Renal cortical epithelial cell (primary cell): ENCODE measurements at regions not wholly inside any gene's neighbourhood (a gene's known extent, or its start where the extent isn't known, plus 50 kb on each side); places are given as distances from the start of the nearest gene placed in this dataset.

Experiments
- DNase-seq: peaks from one replicate; pipeline ENCODE4 v3.0.0-alpha.2; 2011; ENCODE audit warnings: low read depth

DNA sequence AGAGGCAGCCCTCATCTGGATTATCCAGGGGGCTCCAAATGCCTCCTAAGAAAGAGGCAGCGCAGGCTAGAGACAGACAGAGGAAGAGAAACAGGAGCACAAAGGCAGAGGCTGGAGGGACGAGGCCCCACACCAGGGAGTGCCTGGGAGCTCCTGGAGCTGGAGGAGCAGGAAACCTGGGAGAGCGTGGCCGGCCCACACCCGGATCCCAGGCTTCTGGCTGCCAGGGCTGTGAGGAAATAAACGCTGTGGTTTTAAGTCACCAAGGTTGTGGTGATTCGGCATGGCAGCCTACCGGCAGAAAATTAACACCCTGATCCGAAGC, 165.5 kb downstream of the OLFM1 start:
- no peak for DNase-seq

DNA sequence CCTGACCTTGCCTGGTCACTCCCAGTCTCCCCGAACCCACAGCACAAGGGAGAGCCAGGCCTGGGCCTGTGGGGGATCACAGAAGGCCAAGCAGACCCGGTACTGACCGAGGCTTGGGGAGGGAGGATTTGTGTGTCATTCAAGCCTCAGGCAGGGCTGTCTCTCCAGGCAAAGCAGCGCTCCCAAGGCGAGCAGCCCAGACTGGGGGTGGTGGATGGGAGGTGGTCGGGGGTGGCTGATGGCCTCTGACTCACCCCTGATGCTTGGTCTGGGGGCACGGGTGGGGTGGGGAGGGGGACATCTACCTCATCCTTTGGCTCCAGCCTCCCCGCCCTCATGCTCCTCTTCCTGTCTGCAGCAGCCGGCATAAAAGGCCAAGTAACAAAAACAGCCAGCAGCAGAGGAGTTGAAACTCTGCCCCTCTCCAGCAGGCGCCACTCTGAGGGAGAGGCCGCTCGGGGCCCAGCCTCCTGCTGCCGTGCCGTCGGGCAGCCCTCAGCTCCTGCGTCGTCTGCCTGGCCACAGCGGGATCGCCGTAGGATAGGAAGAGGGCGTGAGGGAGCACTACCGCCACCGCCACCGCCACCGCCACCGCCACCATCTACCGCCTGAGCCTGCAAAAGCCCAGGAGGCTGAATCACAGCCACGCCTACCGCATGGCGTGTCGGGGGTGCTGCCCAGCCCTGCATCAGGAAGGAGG, 166.0 kb downstream of the OLFM1 start:
- DNase-seq, result no peak

DNA sequence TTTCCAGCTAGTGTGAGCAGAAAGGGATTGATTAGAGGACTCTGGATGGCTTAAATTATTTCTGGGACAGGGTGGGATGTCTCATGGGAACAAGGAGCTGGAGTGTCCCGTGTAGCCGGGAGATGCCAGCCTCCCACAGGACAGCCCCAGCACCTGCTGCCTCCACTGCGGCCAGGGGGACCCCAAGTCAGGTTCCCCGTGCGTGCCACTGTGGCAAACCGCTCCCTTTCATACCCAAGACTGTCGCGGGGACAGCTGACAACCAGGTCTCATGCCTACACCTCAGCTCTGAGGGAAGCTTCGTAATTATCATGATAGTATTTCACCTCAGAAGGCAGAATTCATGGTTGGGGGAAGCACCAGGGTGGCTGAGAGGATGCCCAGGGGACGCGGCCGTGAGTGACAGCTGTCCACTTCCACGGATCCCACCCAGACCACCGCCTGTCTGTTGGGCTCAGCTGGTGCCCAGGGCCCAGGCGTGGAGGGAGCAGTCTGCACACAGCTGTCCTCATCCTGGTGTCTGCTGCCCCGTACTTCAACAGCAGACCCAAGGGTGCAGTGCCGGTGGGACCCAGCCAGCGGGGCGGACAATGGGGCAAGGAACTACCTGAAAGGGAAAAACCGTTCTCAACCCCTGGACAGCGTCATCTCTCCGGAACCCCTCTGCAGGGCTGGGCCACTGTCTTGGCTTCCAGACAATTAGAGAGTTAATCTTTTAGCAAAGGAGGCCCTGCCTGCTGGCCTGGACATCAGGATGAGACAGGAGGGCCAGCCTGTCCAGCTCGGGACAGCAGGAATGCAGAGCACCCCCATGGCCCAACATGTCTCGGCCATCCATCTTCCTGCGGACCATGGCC, 166.9 kb downstream of the OLFM1 start:
- DNase-seq, result no peak

DNA sequence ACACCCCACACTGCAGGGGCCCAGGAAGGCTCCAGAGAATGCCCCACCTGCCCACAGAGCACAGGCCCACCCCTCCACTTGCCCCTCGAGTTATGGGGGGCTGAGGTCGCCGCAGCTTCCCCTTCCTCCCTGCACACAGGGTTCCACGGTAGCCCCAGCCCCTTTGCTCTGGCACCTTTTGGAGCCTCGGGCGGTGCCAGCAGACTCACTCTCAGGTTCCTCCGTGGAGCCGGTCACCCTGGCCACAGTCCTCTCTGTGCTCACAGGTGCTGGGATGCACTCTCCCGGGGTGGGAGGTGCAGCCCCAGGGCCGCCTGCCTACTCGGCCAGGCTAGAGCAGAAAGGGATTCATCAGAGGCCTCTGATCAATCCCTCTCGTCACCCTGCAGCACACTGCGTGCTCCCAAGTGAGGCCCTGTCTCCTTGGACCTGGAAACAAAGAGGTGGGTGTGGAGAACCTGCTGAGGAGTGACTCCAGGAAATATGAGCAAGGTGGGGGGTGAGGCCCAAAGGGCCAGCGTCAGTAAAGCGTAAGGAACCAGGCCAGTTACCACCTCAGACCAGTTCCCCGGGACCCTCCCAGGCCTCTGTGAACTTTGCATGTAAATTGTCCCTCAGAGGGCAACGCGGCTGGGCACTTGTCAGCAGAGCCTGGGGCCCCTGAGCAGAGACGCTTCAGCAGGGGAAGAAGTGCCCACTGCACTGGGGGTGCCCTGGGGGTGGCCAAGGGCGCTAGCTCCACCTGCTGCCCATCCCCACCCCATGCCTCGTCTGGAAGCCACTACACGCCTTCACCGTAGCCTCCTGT, 167.8 kb downstream of the OLFM1 start:
- no peak for DNase-seq

DNA sequence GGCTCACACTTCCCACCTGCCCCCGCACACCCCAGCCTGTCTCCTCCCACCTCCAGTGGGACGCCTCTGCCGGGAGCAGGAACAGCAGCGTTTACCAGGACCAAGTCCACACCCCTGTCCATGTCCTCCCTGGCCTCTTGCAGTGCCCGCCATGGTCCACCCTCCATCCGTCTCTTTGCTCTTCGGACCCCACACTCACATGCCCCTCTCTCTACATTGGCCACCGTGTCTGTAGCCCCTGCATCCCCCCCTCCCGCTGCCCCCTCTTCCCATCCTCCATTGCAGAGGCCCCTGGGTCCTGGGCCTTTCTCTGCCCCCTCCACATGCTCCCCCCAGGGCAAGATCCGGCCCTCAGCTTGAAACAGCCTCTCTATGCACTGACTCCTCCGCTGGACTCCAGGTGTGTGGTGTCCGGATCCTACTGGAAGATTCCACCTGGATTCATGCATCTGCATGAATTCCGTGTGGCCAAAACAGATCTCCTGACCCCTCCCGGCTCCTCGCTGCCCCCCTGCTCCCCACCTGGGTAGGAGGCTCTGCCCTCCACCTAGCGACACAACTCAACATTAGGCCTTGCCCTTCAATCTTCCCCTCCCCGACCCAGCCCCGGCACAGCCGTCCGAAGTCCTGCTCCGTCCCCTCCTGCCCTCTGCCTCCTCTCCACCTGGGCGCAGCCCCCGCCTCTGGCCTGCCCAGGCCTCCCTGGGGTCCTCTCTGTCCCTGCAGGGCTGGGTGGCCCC, 168.5 kb downstream of the OLFM1 start:
- no peak for DNase-seq

DNA sequence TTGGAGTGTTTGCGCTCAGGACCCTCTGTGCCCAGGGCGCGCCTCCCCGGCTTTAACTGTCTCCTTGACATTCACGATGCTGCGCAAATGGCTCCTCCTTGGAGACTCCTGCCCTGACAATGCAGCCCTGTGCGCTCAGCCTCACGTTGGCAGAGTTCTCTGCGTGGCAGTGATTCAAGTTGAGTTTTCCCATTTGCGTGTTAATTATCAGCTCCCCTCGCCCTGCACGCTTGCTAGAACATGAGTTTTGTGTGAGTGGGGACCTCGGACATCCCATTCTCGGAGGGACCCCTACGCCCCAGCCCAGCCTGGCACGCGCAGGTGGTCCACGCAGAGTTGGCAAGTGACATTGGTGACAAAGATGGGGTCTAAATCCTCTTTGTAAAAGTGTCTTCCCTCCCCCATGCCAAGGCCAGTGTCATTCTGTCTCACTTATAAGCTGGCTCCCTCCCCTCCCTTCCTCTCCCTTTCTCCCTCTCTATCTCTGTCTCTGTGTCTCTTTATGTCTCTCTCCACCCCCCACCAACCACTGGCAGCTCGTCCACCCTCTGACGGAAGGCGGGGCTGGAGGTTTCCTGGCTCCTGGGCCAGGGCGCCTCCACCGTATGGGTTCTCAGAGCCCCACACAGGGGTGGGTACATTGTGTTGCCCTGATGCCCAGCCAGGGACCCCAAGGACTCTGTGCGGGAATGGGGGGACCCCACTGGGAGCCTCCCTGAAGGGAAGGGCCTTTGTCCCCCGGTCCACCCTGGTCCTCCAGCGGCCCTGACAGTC, 169.3 kb downstream of the OLFM1 start:
- no peak for DNase-seq

DNA sequence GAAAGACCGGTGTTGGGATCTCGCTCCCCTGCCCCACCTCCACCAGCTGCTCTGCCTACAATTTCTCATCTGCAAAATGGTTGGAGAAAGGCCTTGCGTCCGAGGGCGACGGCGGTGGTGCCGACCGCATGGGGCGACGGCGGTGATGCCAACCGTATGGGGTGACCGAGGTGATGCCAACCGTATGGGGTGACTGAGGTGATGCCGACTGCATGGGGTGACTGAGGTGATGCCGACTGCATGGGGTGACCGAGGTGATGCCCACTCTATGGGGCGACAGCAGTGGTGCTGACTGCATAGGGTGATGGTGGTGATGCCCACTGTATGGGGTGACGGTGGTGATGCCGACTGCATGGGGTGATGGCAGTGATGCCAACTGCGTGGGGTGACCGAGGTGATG, 171.0 kb downstream of the OLFM1 start:
- DNase-seq, result no peak

DNA sequence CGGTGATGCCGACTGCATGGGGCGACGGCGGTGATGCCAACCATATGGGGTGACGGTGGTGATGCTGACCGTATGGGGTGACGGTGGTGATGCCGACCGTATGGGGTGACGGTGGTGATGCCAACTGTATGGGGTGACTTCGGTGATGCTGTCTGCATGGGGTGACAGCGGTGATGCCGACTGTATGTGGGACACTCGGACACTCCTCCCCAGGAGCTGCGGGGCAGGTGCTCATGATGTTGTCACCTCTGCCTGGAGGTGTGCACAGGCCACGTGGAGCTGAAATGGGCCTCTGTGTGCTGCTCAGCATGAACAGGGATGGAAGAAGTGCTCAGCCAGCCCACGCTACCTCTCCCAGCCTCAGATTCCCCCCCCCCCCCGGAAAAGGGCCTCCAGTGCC, 171.8 kb downstream of the OLFM1 start:
- DNase-seq, result no peak

DNA sequence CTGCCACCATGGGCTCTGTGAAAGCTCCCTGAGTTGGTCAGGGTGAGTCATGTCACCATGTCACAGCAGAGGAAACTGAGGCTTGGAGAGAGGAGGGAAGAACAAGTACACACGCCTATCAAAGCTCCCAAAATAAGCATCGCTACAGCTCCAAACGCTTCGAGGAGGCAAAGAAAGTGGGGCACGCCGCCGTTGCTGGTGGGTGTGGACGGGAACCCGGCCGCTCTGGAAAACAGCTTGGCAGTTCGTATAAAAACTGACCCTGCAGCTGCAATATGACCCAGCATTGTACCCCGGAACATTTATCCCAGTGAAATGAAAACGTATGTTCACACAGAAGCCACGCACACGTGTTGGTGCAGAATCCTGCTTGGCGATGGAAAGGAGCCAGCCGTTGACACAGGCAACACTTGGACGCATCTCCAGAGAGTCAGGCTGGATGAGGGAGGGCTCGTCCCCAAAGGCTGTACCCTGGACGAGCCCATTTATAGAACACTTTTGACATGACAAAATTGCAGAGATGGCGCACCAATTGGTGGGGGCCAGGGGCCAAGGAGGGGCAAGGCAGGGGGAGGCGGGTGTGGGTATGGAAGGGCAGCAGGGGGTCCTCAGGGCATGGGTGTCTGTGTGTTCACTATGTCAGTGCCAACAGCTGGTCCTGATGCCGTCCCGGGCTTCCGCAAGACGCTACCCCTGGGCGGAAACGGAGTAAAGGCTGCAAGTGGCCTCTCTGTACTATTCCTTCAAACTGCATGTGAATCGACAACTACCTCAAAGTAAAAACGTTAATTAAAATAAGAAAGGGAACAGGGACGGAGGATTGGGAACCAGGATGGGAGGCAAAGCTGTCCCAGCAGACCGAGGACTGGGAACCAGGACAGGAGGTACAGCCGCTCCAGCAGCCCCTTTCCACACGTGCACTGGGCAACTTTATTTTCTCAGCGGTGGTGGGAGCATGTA, 173.0 kb downstream of the OLFM1 start:
- no peak for DNase-seq

DNA sequence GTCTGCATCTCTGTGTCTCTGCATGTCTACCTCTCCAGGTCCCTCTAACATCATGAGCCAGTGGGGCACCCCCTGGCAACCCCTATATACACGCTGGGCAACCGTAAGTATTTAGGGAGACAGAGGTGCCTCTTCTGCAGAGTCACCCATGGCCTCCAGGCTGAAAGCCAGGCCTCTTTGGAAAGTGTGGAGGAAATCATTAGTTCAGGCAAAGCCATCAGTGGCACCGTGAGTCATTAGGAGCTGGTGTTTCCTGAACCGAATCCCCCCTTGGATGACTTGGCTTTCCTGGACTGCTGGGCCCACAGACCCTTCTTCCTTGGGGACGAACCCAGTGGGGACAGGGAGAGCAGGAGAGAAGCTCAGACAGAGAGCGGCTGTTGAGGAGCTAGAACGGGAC, 174.8 kb downstream of the OLFM1 start:
- DNase-seq, result no peak

DNA sequence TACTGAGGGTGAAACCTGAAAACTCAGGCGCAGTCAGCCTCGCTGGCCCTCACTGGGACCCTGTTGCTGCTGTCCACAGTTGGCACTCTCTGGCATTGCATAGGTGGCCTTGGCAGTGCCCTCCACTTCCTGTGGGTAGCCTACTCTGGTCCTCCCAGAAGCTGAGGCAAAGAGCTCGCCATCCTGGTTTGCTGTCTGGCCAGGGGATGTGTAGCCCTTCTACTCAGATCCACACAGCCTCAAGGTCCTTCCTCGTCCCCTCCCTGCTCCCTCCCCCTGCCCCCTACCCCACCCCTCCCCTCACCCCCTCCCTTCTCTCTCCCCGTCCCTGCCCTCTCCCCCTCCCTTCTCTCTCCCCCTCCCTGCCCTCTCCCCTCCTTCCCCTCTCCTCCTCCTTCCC, 176.0 kb downstream of the OLFM1 start:
- no peak for DNase-seq

DNA sequence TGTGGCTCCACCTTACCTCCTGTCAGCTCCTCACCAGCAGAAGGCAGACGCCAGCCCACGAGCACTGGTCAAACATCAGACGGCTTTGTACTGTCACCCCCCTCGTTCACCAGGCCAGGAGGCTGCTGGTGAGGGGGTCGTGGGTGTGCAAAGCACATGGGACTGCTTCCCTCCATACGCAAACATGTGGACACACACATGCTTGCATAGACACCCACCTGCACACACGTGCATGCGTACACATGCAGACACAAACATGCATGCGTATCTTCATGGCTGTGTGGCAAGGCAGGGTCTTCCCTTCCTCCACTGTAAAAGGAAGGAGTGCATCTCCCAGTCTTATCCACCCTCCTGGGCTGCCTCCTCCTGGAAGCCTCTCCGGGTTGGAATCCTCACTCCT, 178.5 kb downstream of the OLFM1 start:
- no peak for DNase-seq

DNA sequence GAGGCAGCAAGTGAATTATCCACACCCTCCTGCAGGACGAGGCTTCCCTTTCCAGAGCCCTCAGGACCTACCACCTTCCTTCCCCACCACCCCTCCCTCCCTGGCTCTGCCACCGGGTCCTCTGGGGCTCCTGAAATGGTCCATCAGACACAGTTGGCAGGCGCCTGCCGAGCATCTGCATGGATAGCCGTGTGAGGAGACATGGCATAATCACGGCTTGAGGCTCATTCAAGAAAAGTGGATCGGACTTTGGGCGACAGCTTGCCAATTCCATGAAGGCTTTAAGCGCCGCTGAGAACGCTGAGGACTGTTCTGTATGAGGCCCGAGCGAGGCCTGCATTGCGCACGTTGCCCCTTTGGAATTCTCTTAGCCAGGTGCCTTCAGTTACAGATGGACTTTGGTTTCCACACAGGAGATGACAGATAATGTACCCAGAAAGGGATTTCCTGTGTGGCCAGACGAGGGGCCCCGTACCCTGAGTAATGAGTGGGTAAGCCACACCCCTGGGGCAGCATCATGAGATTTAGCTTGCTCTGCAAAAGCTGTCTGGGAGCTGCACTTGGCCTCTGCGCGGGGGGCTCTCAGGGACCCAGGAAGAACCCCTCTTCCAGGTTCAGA, 179.8 kb downstream of the OLFM1 start:
- DNase-seq, result no peak

DNA sequence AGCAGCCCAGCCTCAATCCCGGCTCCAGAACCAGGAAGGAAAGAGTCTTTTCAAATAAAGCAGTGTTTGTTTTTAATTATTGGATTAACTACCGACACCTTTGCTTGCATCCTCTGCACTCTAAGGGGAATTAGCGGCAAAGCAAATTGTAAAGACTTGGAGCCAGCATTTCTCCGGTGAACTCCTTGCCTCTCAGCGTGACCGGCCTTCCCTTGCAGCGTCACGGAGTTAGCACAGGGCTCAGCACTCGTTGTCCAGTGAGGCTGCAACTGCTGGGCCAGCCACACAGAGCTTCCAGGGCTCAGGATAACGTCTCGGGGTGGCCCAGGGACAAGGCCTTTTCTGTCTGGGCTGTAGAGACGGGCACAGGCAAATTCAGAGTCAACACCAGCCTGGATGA, 180.6 kb downstream of the OLFM1 start:
- no peak for DNase-seq

DNA sequence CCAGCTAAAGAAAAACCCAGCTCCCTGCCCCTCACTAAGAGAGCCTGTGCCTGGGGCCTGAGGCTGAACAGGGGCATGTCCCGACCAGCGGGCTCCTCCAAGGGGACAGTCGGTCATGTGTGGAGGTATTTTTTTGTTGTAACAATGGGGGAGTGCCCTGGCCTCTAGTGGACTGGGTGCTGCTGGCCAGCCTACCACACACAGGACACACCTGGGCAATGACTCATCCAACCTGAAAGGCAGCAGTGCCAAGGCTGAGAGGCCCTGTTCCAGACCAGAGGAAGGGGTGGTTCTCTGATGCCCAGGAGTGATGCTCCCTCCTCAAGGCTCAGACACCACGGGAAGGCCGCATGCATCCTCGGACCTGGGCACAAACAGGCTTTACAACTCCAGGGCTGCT, 181.5 kb downstream of the OLFM1 start:
- DNase-seq, result no peak

DNA sequence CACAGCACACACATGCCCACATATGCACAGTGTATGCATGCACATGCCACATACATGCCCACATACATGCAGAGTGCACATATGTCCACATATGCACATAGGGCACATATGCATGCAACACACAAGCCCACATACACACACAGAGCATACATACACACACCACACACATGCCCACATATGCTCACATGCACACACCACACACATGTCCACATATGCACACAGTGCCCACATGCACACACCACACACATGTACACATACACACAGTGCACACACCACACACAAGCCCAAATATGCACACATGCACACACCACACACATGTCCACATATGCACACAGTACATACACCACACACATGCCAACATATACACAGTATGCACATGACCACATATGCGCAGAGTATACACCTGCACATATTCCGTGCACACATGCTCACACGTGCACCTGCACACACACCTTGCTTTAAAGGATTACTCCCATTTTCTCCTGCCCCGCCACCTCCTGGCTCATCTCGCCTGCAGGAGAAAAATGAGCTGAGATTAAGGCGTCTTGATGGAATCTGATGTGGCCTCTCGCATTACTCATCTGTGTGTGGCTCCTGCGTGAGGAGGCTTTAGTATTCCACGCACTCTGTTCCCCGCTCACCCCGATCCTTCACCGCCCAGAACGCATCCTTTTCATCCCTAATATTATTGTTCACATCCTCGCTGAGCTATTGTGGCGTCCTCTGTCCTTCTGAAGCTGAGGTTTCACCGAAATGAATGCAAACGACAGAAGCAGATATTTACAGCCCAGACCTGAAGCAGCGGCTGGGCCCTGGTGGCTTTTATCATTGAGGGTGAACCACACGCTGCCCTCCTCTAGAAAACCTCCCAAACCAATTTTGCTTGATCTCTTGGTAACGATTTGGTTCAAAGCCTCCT, 182.7 kb downstream of the OLFM1 start:
- DNase-seq, result no peak

DNA sequence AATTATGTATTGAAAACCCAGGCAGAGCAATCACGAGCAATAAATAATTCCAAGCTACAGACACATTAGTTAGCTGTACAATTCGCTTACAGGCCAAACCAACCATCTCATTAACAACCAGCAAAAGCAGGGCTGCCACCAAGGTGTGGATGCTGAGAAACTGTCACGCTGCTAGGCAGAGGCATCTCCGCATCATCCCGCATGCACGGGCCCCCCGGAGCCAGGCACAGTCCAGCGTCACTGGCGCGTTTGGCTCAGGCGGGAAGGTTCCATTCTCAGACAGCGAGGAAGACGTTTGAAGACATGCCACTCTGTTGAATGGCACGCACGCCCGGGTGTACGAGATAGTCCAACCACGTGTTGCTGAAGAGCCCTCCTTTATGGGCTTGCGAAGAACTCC, 184.0 kb downstream of the OLFM1 start:
- no peak for DNase-seq

DNA sequence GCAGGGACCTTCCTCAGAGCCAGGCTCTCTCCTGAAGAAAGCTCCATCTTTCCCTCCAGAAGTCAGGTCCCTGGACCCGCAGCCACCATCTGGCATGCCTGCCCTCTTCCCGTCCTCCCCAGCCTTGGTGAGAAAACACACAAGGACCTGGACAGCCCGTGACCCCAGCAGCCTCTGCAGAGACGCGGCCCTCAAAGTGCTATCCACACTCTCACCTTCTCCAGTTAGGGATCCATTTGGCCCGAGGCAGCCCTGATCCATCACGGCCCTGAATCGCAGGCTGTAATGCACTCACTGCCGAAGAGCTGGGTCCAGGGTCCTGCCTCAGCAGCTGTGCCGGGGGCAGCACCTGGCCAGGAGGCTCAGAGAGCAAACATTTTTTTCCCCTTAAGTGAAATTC, 185.1 kb downstream of the OLFM1 start:
- DNase-seq, result no peak

DNA sequence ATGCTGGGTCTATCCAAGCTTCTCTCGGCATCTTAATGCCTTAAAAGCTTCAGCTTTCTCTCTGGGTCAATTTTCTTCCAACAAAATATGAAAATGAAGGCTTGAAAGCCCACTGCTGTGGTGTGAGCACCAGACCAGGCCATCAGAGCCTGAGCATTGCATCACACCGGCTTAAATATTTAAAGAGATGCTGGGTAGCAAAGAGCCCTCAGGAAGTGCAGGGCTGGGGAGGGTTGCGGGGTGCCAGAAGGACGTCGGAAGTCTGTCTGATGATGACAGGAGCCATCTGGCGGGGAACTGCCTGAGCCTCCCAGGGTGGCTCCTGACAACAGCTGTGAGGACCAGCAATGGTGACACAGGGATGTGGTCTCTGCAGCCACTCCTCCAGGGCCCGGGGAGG, 185.5 kb downstream of the OLFM1 start:
- no peak for DNase-seq
